ENCODE measurements at regions not wholly inside any gene's neighbourhood (a gene's known extent, or its start where the extent isn't known, plus 50 kb on each side); places are given as distances from the start of the nearest gene placed in this dataset.

GRCh38 chr16:86018487-86018886 is 119.5 kb downstream of the IRF8 start:
- DNase-seq (ENCODE audit: low read depth, low spot score), result no peak
- CTCF ChIA-PET, result interaction anchor here (13.6 kb wide), 1 partner anchor 198 kb away, joined by 333 read pairs; no protein-coding TSS in a partner anchor

More at GRCh38 chr16:86018487-86018886, 119.5 kb downstream of the IRF8 start:
- H3K4me2 ChIP-seq (ENCODE audit: insufficient read depth, low read length), result no peak overlapping the region
- H4K20me1 ChIP-seq (replicated peaks; ENCODE audit: control insufficient read depth, extremely low read depth, insufficient read depth, low read length), result no peaks in the 10 kb centered on the region
- dilution Hi-C loops (cut with MboI; ENCODE audit: extremely low pct_ligation_motif_present, low sequenced_read_pairs), result no loop called here
- H3K27me3 ChIP-seq (ENCODE audit: control insufficient read depth in 2 of 2, insufficient read depth in 2 of 2, low read length in 2 of 2), result no peaks in the 10 kb centered on the region
- no peaks in the 10 kb centered on the region for H3K4me1 ChIP-seq (ENCODE audit: control insufficient read depth, extremely low read depth, insufficient read depth, low read length)
- H3K27ac ChIP-seq (ENCODE audit: insufficient read depth, low read depth, low read length), result no peak overlapping the region
- no peaks in the 10 kb centered on the region for H3K36me3 ChIP-seq (ENCODE audit: control insufficient read depth in 2 of 2, extremely low read depth in 1 of 2, insufficient read depth in 2 of 2, low read length in 2 of 2)
- H3K9ac ChIP-seq (replicated peaks; ENCODE audit: extremely low read depth, insufficient read depth, low read length), result no peak overlapping the region
- no peak overlapping the region for H2AFZ ChIP-seq (ENCODE audit: low read depth, low read length)
- TF ChIP-seq FOS (IDR thresholded peaks at IDR 0.05; ENCODE audit: borderline replicate concordance, insufficient read depth, low read length), result no peak
- no peak for TF ChIP-seq CTCF (IDR thresholded peaks at IDR 0.05; ENCODE audit: extremely low read depth in 1 of 2, insufficient read depth in 1 of 2, low read depth in 1 of 2, low read length in 2 of 2)
- no peak for TF ChIP-seq MAX (IDR thresholded peaks at IDR 0.05; ENCODE audit: insufficient read depth, insufficient read length)
- TF ChIP-seq POLR2AphosphoS5 (IDR thresholded peaks at IDR 0.05; ENCODE audit: insufficient read depth, low read depth, low read length), result no peak
- TF ChIP-seq MYC (IDR thresholded peaks at IDR 0.05; ENCODE audit: low read depth, low read length), result no peak
- no peak for TF ChIP-seq JUN (IDR thresholded peaks at IDR 0.05; ENCODE audit: borderline replicate concordance, insufficient read depth, insufficient read length, low read depth)
- TF ChIP-seq EZH2 (IDR thresholded peaks at IDR 0.05; ENCODE audit: borderline replicate concordance, low read depth, low read length, severe bottlenecking), result no peak
- TF ChIP-seq POLR2A (IDR thresholded peaks at IDR 0.05; ENCODE audit: low read depth, low read length), result no peak
- TF ChIP-seq GATA2 (IDR thresholded peaks at IDR 0.05; ENCODE audit: insufficient read depth, insufficient read length, low read depth, low read length), result no peak
- H3K9me3 ChIP-seq (replicated peaks; ENCODE audit: control insufficient read depth, insufficient read depth, low read length), result no peaks in the 10 kb centered on the region
- POLR2A ChIA-PET, result no interaction called here
- intact Hi-C loops (cut with micrococcal nuclease), result no loop called here
- no peak for FAIRE-seq
- no peaks in the 10 kb centered on the region for H3K79me2 ChIP-seq (ENCODE audit: control insufficient read depth, insufficient read depth, low read length)
- BruUV-seq (replicated peaks), result no TSS peak
- no peak overlapping the region for H3K4me3 ChIP-seq (replicated peaks in 1 of 3; ENCODE audit: insufficient read depth in 1 of 3, low read depth in 1 of 3, low read length in 3 of 3)
- no peaks in the 10 kb centered on the region for H3K9me1 ChIP-seq (replicated peaks; ENCODE audit: control insufficient read depth, extremely low read depth, insufficient read depth, low read length)

Measured in endothelial cell of umbilical vein (primary cell).